HEK293 (cell line): ENCODE measurements at regions not wholly inside any gene's neighbourhood (a gene's known extent, or its start where the extent isn't known, plus 50 kb on each side); places are given as distances from the start of the nearest gene placed in this dataset.

Experiments
- SP7 ChIP-seq: fragments of 450-650 bp; formaldehyde crosslinking; IDR thresholded peaks from 2 replicates; pipeline ENCODE4 v1.5.1; 2016; ENCODE audit warnings: missing biosample characterization, missing genetic modification characterization
- YY1 ChIP-seq: fragments of 450-650 bp; formaldehyde crosslinking; IDR thresholded peaks from 2 replicates; pipeline ENCODE4 v1.5.1; 2018; ENCODE audit warnings: missing biosample characterization, missing genetic modification characterization
- ZFP37 ChIP-seq: fragments of 450-650 bp; formaldehyde crosslinking; IDR thresholded peaks from 2 replicates; pipeline ENCODE4 v1.5.1; 2016; ENCODE audit warnings: missing biosample characterization, missing genetic modification characterization
- ZNF112 ChIP-seq: fragments of 450-650 bp; formaldehyde crosslinking; IDR thresholded peaks from 2 replicates; pipeline ENCODE4 v1.5.0; 2017; ENCODE audit warnings: missing biosample characterization, missing genetic modification characterization
- ZNF558 ChIP-seq: fragments of 450-650 bp; formaldehyde crosslinking; IDR thresholded peaks from 2 replicates; pipeline ENCODE4 v1.5.1; 2016; ENCODE audit warnings: missing biosample characterization, missing genetic modification characterization
- TF ChIP-seq, protein P1 (sequence below): fragments of 450-650 bp; formaldehyde crosslinking; IDR thresholded peaks from 2 replicates; pipeline ENCODE4 v1.5.1; 2016; ENCODE audit warnings: missing biosample characterization, missing genetic modification characterization
- TF ChIP-seq, protein P2 (sequence below): IDR thresholded peaks from 2 replicates; pipeline ENCODE4 v1.6.1; 2011; ENCODE audit warnings: mild to moderate bottlenecking, low read depth, low read length, borderline replicate concordance

DNA sequence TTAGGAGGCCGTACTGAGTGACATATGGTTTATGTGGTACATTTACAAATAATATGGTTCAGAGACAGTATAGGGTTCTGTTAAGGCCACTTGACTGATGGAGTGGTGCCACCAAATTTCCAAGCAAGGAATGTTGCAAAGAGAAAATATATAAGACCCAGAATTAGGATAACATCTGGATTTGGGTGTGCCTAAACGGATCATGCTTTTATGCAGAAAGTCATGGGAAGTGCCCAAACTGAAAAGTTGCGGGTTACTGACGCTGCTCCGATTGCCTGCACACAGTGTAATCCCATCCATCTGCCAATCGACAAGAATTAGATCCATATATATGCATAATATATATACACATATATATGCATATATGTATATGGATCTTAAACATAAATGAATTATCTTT is 138.4 kb upstream of the DCN start:
- TF ChIP-seq, protein P1, sequence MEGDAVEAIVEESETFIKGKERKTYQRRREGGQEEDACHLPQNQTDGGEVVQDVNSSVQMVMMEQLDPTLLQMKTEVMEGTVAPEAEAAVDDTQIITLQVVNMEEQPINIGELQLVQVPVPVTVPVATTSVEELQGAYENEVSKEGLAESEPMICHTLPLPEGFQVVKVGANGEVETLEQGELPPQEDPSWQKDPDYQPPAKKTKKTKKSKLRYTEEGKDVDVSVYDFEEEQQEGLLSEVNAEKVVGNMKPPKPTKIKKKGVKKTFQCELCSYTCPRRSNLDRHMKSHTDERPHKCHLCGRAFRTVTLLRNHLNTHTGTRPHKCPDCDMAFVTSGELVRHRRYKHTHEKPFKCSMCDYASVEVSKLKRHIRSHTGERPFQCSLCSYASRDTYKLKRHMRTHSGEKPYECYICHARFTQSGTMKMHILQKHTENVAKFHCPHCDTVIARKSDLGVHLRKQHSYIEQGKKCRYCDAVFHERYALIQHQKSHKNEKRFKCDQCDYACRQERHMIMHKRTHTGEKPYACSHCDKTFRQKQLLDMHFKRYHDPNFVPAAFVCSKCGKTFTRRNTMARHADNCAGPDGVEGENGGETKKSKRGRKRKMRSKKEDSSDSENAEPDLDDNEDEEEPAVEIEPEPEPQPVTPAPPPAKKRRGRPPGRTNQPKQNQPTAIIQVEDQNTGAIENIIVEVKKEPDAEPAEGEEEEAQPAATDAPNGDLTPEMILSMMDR (tag by site-specific recombination), result no peak
- no peak for TF ChIP-seq YY1 (tag by site-specific recombination)
- TF ChIP-seq ZNF112 (tag by site-specific recombination), result no peak
- no peak for TF ChIP-seq ZNF558 (tag by site-specific recombination)
- TF ChIP-seq, protein P2, sequence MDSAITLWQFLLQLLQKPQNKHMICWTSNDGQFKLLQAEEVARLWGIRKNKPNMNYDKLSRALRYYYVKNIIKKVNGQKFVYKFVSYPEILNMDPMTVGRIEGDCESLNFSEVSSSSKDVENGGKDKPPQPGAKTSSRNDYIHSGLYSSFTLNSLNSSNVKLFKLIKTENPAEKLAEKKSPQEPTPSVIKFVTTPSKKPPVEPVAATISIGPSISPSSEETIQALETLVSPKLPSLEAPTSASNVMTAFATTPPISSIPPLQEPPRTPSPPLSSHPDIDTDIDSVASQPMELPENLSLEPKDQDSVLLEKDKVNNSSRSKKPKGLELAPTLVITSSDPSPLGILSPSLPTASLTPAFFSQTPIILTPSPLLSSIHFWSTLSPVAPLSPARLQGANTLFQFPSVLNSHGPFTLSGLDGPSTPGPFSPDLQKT, result no peak
- no peak for TF ChIP-seq ZFP37 (tag by site-specific recombination)
- no peak for TF ChIP-seq SP7
